SK-N-SH (cell line): ENCODE measurements at regions not wholly inside any gene's neighbourhood (a gene's known extent, or its start where the extent isn't known, plus 50 kb on each side); places are given as distances from the start of the nearest gene placed in this dataset.

ENCODE experiments used
- CTCF ChIA-PET: fragments of 300-600, 350-600 bp; formaldehyde crosslinking; extraction: SDS; loops from one replicate; lab custom pipeline; 2021; lab: Yijun Ruan, JAX
- POLR2A ChIA-PET: fragments of 350-600 bp; sonication (Branson Sonifier 250); formaldehyde crosslinking; extraction: SDS; loops from one replicate; lab custom pipeline; 2020; ENCODE audit warnings: antibody characterized with exemption, inconsistent platforms; lab: Yijun Ruan, JAX
- DNase-seq: peaks from one replicate; pipeline ENCODE4 v3.0.0; 2012
- H2AFZ ChIP-seq: fragments of 200-600 bp; sonication (generic); 2 replicates; pipeline ENCODE4 v1.8.1; 2016; ENCODE audit warnings: antibody characterized with exemption, mild to moderate bottlenecking, low read depth
- H3F3A ChIP-seq: fragments of 200-600 bp; sonication (generic); replicated peaks from 2 replicates; pipeline ENCODE3; 2016; ENCODE audit warnings: antibody characterized with exemption, mild to moderate bottlenecking; ENCODE audit not compliant: insufficient read depth
- H3K27ac ChIP-seq, 2 experiments: fragments of 200-500 bp in 1 of 2; fragments of 200-600 bp in 1 of 2; sonication (Bioruptor generic) in 1 of 2; sonication (generic), shearing (Covaris generic) in 1 of 2; 2 replicates each; pipeline versions ENCODE4 v1.5.1 to v1.6.1; 2014 to 2016; ENCODE audit warnings: low read depth in 2 of 2, inconsistent platforms in 1 of 2, low read length in 1 of 2, mild to moderate bottlenecking in 1 of 2, mixed read lengths in 1 of 2
- H3K27me3 ChIP-seq: fragments of 200-600 bp; sonication (generic), shearing (Covaris generic); 2 replicates; pipeline ENCODE4 v1.6.1; 2016; ENCODE audit warnings: mixed run types; ENCODE audit not compliant: insufficient read depth
- H3K36me3 ChIP-seq, 2 experiments: fragments of 200-500 bp in 1 of 2; fragments of 200-600 bp in 1 of 2; sonication (Bioruptor generic) in 1 of 2; sonication (generic) in 1 of 2; replicated peaks in 1 of 2; 2 replicates each; pipeline versions ENCODE3 to v1.5.1; 2014 to 2016; ENCODE audit warnings: low read length in 1 of 2, mild to moderate bottlenecking in 1 of 2; ENCODE audit not compliant: insufficient read depth in 2 of 2, control insufficient read depth in 1 of 2
- H3K4me1 ChIP-seq, 2 experiments: fragments of 200-500 bp in 1 of 2; fragments of 200-600 bp in 1 of 2; sonication (Bioruptor generic) in 1 of 2; sonication (generic), shearing (Covaris generic) in 1 of 2; 2 replicates each; pipeline versions ENCODE4 v1.5.1 to v1.6.1; 2014 to 2016; ENCODE audit warnings: low read depth in 1 of 2, low read length in 1 of 2, mixed run types in 1 of 2; ENCODE audit not compliant: insufficient read depth in 2 of 2, control insufficient read depth in 1 of 2
- H3K4me2 ChIP-seq: fragments of 200-600 bp; sonication (generic), shearing (Covaris generic); 2 replicates; pipeline ENCODE4 v1.6.1; 2017; ENCODE audit warnings: mixed run types
- H3K4me3 ChIP-seq, 2 experiments: fragments of 200-500 bp in 1 of 2; fragments of 200-600 bp in 1 of 2; sonication (Bioruptor generic) in 1 of 2; sonication (generic), shearing (Covaris generic) in 1 of 2; 2 replicates each; pipeline versions ENCODE4 v1.5.1 to v1.8.1; 2014 to 2016; ENCODE audit warnings: low read depth in 2 of 2, inconsistent platforms in 1 of 2, low read length in 1 of 2, mild to moderate bottlenecking in 1 of 2, mixed read lengths in 1 of 2, moderate library complexity in 1 of 2
- H3K79me2 ChIP-seq: fragments of 200-600 bp; sonication (generic); 2 replicates; pipeline ENCODE4 v1.8.1; 2017; ENCODE audit warnings: mild to moderate bottlenecking; ENCODE audit not compliant: insufficient read depth
- H3K9ac ChIP-seq: fragments of 200-600 bp; sonication (generic); 2 replicates; pipeline ENCODE4 v1.6.1; 2017; ENCODE audit warnings: mixed run types
- H3K9me2 ChIP-seq: fragments of 200-600 bp; sonication (generic); 2 replicates; pipeline ENCODE4 v1.6.1; 2017; ENCODE audit warnings: mixed run types
- H3K9me3 ChIP-seq: fragments of 200-600 bp; sonication (generic); 2 replicates; pipeline ENCODE4 v1.6.1; 2017; ENCODE audit warnings: mixed run types, mild to moderate bottlenecking, moderate library complexity
- H4K20me1 ChIP-seq: fragments of 200-600 bp; sonication (generic); 2 replicates; pipeline ENCODE4 v1.6.1; 2017; ENCODE audit warnings: mild to moderate bottlenecking, mixed run types; ENCODE audit not compliant: insufficient read depth
- ELF1 ChIP-seq: IDR thresholded peaks from 2 replicates; pipeline ENCODE4 v1.4.0; 2012
- EZH2phosphoT487 ChIP-seq: fragments of 200-600 bp; sonication (generic); IDR thresholded peaks from 2 replicates; pipeline ENCODE4 v1.6.1; 2017; ENCODE audit warnings: low read depth, mixed run types, mild to moderate bottlenecking, antibody characterized with exemption, moderate library complexity, borderline replicate concordance
- FOXJ3 ChIP-seq: sonication (generic); formaldehyde crosslinking; IDR thresholded peaks from 2 replicates; pipeline ENCODE4 v1.5.1; 2020; ENCODE audit warnings: mild to moderate bottlenecking, missing genetic modification reagents
- MEF2A ChIP-seq: IDR thresholded peaks from 2 replicates; pipeline ENCODE4 v1.4.0; 2012; ENCODE audit warnings: low read depth, borderline replicate concordance
- NFIC ChIP-seq: IDR thresholded peaks from 2 replicates; pipeline ENCODE4 v1.4.0; 2012; ENCODE audit warnings: borderline replicate concordance
- NRF1 ChIP-seq: IDR thresholded peaks from 2 replicates; pipeline ENCODE4 v1.6.1; 2012; ENCODE audit warnings: low read depth, mild to moderate bottlenecking, low read length
- RAD21 ChIP-seq: IDR thresholded peaks from 2 replicates; pipeline ENCODE4 v1.6.1; 2012; ENCODE audit warnings: mild to moderate bottlenecking, low read length
- RCOR1 ChIP-seq: fragments of 150-350 bp; IDR thresholded peaks from 2 replicates; pipeline ENCODE4 v1.6.1; 2017; ENCODE audit warnings: antibody characterized with exemption, low read length
- RXRA ChIP-seq: IDR thresholded peaks from 2 replicates; pipeline ENCODE4 v1.4.0; 2012; ENCODE audit warnings: low read depth, mild to moderate bottlenecking, borderline replicate concordance
- SMC3 ChIP-seq: IDR thresholded peaks from 2 replicates; pipeline ENCODE4 v1.6.1; 2012; ENCODE audit warnings: low read depth, low read length, improper control_type of control experiment
- TAF1 ChIP-seq: IDR thresholded peaks from 2 replicates; pipeline ENCODE4 v1.6.1; 2012; ENCODE audit warnings: low read depth, mild to moderate bottlenecking, low read length, moderate library complexity, borderline replicate concordance
- TCF12 ChIP-seq: IDR thresholded peaks from 2 replicates; pipeline ENCODE4 v1.4.0; 2012
- TEAD4 ChIP-seq: IDR thresholded peaks from 2 replicates; pipeline ENCODE4 v1.4.0; 2012; ENCODE audit warnings: mild to moderate bottlenecking, borderline replicate concordance; ENCODE audit not compliant: insufficient read depth
- YY1 ChIP-seq: IDR thresholded peaks from 2 replicates; pipeline ENCODE4 v1.4.0; 2012; ENCODE audit warnings: low read depth, mild to moderate bottlenecking
- WGBS: methylation state at CpG from one replicate; pipeline ENCODE4 v1.1.6; 2017; ENCODE audit warnings: low lambda C conversion rate; 5-methylcytosine and 5-hydroxymethylcytosine counted together
- TF ChIP-seq, protein P1 (sequence below): IDR thresholded peaks from 2 replicates; pipeline ENCODE4 v1.6.1; 2012; ENCODE audit warnings: mild to moderate bottlenecking, low read depth, low read length, moderate library complexity
- TF ChIP-seq, protein P2 (sequence below): IDR thresholded peaks from 2 replicates; pipeline ENCODE4 v1.4.0; 2012; ENCODE audit warnings: low read depth
- TF ChIP-seq, protein P3 (sequence below): fragments of 150-350 bp; IDR thresholded peaks from 2 replicates; pipeline ENCODE4 v1.6.1; 2016; ENCODE audit warnings: mild to moderate bottlenecking, low read depth, low read length

DNA sequence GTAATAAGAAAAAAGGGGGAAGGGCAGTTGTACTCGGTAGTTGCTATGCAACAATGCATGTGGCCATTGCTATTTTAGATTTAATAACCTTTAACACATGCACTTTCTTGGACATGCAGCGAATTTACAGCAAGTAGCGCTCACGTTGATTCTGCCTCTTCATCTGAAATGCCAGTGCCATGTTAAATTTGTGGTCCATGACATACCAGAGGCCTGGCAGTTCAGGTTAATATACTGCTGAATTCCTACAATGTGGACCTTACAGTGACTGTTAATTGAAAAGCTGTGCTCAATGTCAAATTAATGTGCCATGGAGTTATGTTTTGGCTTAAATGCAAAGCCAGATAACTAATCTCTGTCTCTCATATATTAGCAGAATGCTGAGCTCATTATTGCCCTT is 699.7 kb downstream of the DOK5 start:
- Histone ChIP-seq H3K27ac (no peak overlapping the region), H3F3A (no peaks in the 10 kb centered on the region), H3K79me2 (no peaks in the 10 kb centered on the region), H3K9me3 (no peaks in the 10 kb centered on the region), H3K4me3 (no peak overlapping the region), H3K9ac (no peak overlapping the region), H3K9me2 (no peaks in the 10 kb centered on the region), H3K36me3 (no peaks in the 10 kb centered on the region), H4K20me1 (no peaks in the 10 kb centered on the region), H3K4me2 (no peak overlapping the region), H3K4me1 (peaks cover 0 to 9% of the 10 kb centered on the region in 2 experiments; a peak in 2 of 4 replicates), H2AFZ (no peak overlapping the region), H3K27me3 (no peaks in the 10 kb centered on the region)
- ChIA-PET POLR2A (no interaction called here), CTCF (no interaction called here)
- no peak for DNase-seq
- 14% methylated on average over 4 of the region's 4 CpGs for WGBS
- TF ChIP-seq RAD21 (no peak), RCOR1 (no peak), TAF1 (no peak), MEF2A (no peak), SMC3 (no peak), FOXJ3 (no peak), EZH2phosphoT487 (no peak), TEAD4 (no peak), RXRA (no peak)
- TF ChIP-seq, protein P1, sequence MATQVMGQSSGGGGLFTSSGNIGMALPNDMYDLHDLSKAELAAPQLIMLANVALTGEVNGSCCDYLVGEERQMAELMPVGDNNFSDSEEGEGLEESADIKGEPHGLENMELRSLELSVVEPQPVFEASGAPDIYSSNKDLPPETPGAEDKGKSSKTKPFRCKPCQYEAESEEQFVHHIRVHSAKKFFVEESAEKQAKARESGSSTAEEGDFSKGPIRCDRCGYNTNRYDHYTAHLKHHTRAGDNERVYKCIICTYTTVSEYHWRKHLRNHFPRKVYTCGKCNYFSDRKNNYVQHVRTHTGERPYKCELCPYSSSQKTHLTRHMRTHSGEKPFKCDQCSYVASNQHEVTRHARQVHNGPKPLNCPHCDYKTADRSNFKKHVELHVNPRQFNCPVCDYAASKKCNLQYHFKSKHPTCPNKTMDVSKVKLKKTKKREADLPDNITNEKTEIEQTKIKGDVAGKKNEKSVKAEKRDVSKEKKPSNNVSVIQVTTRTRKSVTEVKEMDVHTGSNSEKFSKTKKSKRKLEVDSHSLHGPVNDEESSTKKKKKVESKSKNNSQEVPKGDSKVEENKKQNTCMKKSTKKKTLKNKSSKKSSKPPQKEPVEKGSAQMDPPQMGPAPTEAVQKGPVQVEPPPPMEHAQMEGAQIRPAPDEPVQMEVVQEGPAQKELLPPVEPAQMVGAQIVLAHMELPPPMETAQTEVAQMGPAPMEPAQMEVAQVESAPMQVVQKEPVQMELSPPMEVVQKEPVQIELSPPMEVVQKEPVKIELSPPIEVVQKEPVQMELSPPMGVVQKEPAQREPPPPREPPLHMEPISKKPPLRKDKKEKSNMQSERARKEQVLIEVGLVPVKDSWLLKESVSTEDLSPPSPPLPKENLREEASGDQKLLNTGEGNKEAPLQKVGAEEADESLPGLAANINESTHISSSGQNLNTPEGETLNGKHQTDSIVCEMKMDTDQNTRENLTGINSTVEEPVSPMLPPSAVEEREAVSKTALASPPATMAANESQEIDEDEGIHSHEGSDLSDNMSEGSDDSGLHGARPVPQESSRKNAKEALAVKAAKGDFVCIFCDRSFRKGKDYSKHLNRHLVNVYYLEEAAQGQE = no peak
- TF ChIP-seq, protein P2, sequence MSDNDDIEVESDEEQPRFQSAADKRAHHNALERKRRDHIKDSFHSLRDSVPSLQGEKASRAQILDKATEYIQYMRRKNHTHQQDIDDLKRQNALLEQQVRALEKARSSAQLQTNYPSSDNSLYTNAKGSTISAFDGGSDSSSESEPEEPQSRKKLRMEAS = no peak
- TF ChIP-seq, protein P3, sequence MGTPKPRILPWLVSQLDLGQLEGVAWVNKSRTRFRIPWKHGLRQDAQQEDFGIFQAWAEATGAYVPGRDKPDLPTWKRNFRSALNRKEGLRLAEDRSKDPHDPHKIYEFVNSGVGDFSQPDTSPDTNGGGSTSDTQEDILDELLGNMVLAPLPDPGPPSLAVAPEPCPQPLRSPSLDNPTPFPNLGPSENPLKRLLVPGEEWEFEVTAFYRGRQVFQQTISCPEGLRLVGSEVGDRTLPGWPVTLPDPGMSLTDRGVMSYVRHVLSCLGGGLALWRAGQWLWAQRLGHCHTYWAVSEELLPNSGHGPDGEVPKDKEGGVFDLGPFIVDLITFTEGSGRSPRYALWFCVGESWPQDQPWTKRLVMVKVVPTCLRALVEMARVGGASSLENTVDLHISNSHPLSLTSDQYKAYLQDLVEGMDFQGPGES = no peak

DNA sequence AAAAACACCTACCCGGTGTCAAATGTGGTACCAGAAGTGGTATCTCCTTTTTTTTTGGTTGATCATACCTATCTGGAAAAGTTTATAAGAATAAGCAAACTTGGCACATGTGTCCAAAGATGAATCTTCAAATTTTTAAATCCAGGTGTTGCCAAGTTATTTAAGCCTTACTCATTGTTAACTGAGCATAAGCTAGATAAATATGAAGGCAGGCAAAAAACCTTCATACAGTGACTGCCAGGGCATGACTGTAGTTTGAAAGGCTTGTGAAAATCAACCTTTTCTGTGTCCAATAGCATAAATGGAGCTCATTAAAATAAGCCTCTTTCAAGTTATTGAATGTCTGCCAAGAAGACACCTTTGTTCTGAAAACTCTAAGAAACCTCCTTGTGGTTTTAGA is 699.2 kb downstream of the DOK5 start:
- no peaks in the 10 kb centered on the region for H3F3A ChIP-seq
- DNase-seq = no peak
- H3K36me3 ChIP-seq = no peaks in the 10 kb centered on the region
- no peak overlapping the region for H3K4me2 ChIP-seq
- no peaks in the 10 kb centered on the region for H3K79me2 ChIP-seq
- H4K20me1 ChIP-seq = no peaks in the 10 kb centered on the region
- POLR2A ChIA-PET = no interaction called here
- no peak for TF ChIP-seq ELF1
- no peak for TF ChIP-seq TEAD4
- TF ChIP-seq FOXJ3 = no peak
- TF ChIP-seq YY1 = no peak
- TF ChIP-seq NFIC = no peak
- no peak for TF ChIP-seq MEF2A
- no peak for TF ChIP-seq TCF12
- TF ChIP-seq NRF1 = no peak
- WGBS = 14% methylated on average over 1 of the region's 1 CpG
- H3K9me2 ChIP-seq = no peaks in the 10 kb centered on the region
- no peak overlapping the region for H2AFZ ChIP-seq
- no peak overlapping the region for H3K9ac ChIP-seq
- no peaks in the 10 kb centered on the region for H3K9me3 ChIP-seq
- H3K27ac ChIP-seq = no peak overlapping the region
- peaks cover 0 to 9% of the 10 kb centered on the region in 2 experiments; a peak in 2 of 4 replicates for H3K4me1 ChIP-seq
- H3K27me3 ChIP-seq = no peaks in the 10 kb centered on the region
- CTCF ChIA-PET = no interaction called here
- no peak overlapping the region for H3K4me3 ChIP-seq
